Tibial nerve (tissue), 4 donors: ENCODE measurements at regions not wholly inside any gene's neighbourhood (a gene's known extent, or its start where the extent isn't known, plus 50 kb on each side); places are given as distances from the start of the nearest gene placed in this dataset.

Source experiments
- DNase-seq, 2 donors: peaks; one replicate each; pipeline ENCODE4 v3.0.0-alpha.2; 2019; ENCODE audit warnings: low spot score in 2 of 2
- H3K27ac ChIP-seq, 4 donors: fragments of 200-600 bp; sonication (generic) in 3 of 4; one replicate each; pipeline ENCODE4 v1.5.1; 2017 to 2019; ENCODE audit warnings: mild to moderate bottlenecking in 1 of 4
- H3K27me3 ChIP-seq, 2 donors: fragments of 200-600 bp; sonication (generic) in 1 of 2; one replicate each; pipeline versions ENCODE4 v1.5.1 to v1.6.0; 2017 to 2019
- H3K36me3 ChIP-seq, 3 donors: fragments of 200-600 bp; sonication (generic); one replicate each; pipeline ENCODE4 v1.5.1; 2018 to 2019
- H3K4me1 ChIP-seq, 4 donors: fragments of 200-600 bp; sonication (generic) in 3 of 4; one replicate each; pipeline ENCODE4 v1.5.1; 2017 to 2019
- H3K4me3 ChIP-seq, 4 donors: fragments of 200-600 bp; sonication (generic) in 3 of 4; one replicate each; pipeline ENCODE4 v1.5.1; 2017 to 2019; ENCODE audit warnings: mild to moderate bottlenecking in 1 of 4, moderate library complexity in 1 of 4
- H3K9me3 ChIP-seq, 4 donors: fragments of 200-600 bp; sonication (generic) in 3 of 4; one replicate each; pipeline ENCODE4 v1.5.1; 2017 to 2019
- CTCF ChIP-seq, 5 experiments: fragments of 200-600 bp in 3 of 5; fragments of 450-650 bp in 2 of 5; sonication (generic) in 3 of 5; IDR thresholded peaks; one replicate each; pipeline ENCODE4 v1.5.1; 2016 to 2019; ENCODE audit warnings: antibody characterized with exemption in 5 of 5, mild to moderate bottlenecking in 3 of 5, moderate library complexity in 2 of 5
- EP300 ChIP-seq, 2 donors: sonication (generic); formaldehyde crosslinking; IDR thresholded peaks; one replicate each; pipeline ENCODE4 v1.6.1; 2017; ENCODE audit warnings: antibody characterized with exemption in 2 of 2, mild to moderate bottlenecking in 1 of 2
- POLR2A ChIP-seq, 2 donors: fragments of 450-650 bp; IDR thresholded peaks; one replicate each; pipeline ENCODE4 v1.6.1; 2017; ENCODE audit warnings: antibody characterized with exemption in 2 of 2, mild to moderate bottlenecking in 2 of 2, moderate library complexity in 2 of 2
- WGBS, 2 donors: methylation state at CpG; one replicate each; pipeline ENCODE4 v1.1.5; 2018; 5-methylcytosine and 5-hydroxymethylcytosine counted together

DNA sequence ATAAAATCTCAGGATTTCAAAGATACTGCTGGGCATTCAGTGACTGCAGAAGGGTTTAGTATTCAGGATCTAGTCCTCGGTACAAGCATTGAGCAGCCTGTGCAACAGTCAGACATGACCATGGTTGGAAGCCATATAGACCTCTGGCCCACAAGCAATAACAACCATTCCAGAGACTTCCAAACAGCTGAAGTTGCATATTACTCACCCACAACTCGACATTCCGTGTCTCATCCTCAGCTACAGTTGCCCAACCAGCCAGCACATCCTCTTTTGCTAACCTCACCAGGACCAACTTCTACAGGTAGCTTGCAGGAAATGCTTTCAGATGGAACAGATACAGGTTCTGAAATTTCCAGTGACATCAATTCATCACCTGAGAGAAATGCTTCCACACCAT is 156.8 kb downstream of the C11orf91 start:
- TF ChIP-seq EP300 (IDR thresholded peaks at IDR 0.05) (no peak), POLR2A (IDR thresholded peaks at IDR 0.05) (no peak), CTCF (IDR thresholded peaks at IDR 0.05) (no peak)
- no peaks in the 10 kb centered on the region for H3K36me3 ChIP-seq
- DNase-seq, result no peak
- H3K27me3 ChIP-seq, result no peaks in the 10 kb centered on the region
- no peaks in the 10 kb centered on the region for H3K4me1 ChIP-seq
- no peak overlapping the region for H3K27ac ChIP-seq
- 88 to 89% methylated on average over 3 of the region's 3 CpGs for WGBS, 2 donors
- no peak overlapping the region for H3K4me3 ChIP-seq
- H3K9me3 ChIP-seq, result no peaks in the 10 kb centered on the region

GRCh38 chr11:33542921-33543320 is 157.7 kb downstream of the C11orf91 start:
- no peaks in the 10 kb centered on the region for H3K4me1 ChIP-seq
- H3K27me3 ChIP-seq, result no peaks in the 10 kb centered on the region
- H3K4me3 ChIP-seq, result no peak overlapping the region
- DNase-seq, result peak; percentile 21 to 33
- no peaks in the 10 kb centered on the region for H3K36me3 ChIP-seq
- WGBS, 2 donors, result 64 to 71% methylated on average over 7 of the region's 7 CpGs
- H3K9me3 ChIP-seq, result no peaks in the 10 kb centered on the region
- TF ChIP-seq CTCF (IDR thresholded peaks at IDR 0.05) (peak; percentile 27 to 49 (median 45)), EP300 (IDR thresholded peaks at IDR 0.05) (no peak), POLR2A (IDR thresholded peaks at IDR 0.05) (no peak)
- no peak overlapping the region for H3K27ac ChIP-seq

DNA sequence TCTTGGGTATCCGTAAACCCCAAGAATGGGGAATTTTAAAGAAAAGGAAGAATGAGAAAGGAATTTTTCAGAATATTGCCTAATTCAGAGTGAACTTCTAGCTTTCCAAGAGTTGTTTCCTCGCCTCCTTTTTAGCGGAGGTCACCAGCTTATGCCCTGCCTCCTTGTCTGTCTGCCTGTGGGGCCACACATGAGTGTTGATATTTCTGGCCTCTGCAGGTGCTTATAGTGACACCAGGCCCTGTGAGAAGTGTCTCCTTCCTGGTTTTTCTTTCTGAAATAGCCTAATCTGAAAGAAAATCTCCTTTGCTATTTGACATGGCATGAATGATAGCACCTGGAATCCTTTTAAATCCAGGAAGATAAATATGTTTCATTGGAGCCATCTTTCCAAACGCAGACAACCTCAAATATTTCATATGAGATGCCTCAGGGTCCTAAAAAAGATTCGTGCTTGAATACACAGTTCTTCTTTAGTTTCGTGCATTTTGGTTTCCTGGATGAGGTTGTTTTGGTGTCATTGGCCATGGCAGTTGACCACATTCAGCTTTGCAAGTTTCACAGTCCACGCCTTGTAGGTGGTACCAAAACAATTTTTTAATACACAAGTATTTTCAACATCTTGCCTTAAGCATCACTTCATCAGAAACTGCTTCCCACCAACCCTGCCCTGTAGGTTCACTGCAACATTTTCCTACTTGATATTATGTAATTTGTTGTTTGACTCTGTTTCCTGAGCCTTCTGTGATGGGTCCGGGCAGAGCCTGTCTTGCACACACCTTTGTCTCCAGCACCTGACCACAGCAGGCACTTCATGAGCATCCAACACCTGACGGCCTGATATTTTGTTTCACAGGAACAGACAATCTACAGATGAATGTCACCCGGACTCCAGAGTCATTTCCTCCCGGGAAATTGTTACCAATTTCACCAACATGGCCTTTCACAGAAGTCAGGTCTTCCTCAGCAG is 159.4 kb downstream of the C11orf91 start:
- no peaks in the 10 kb centered on the region for H3K4me1 ChIP-seq
- DNase-seq, result no peak
- no peaks in the 10 kb centered on the region for H3K9me3 ChIP-seq
- H3K27ac ChIP-seq, result no peak overlapping the region
- H3K27me3 ChIP-seq, result no peaks in the 10 kb centered on the region
- 90 to 91% methylated on average over 11 of the region's 11 CpGs for WGBS, 2 donors
- H3K36me3 ChIP-seq, result no peaks in the 10 kb centered on the region
- H3K4me3 ChIP-seq, result no peak overlapping the region
- TF ChIP-seq CTCF (IDR thresholded peaks at IDR 0.05) (no peak), POLR2A (IDR thresholded peaks at IDR 0.05) (no peak), EP300 (IDR thresholded peaks at IDR 0.05) (no peak)

- H3K36me3 ChIP-seq, result no peaks in the 10 kb centered on the region
- H3K4me1 ChIP-seq, result no peaks in the 10 kb centered on the region
- no peak overlapping the region for H3K27ac ChIP-seq
- no peak for TF ChIP-seq POLR2A (IDR thresholded peaks at IDR 0.05)
- TF ChIP-seq CTCF (IDR thresholded peaks at IDR 0.05), result no peak
- TF ChIP-seq EP300 (IDR thresholded peaks at IDR 0.05), result no peak
- DNase-seq, result no peak
- H3K27me3 ChIP-seq, result no peaks in the 10 kb centered on the region
- no peak overlapping the region for H3K4me3 ChIP-seq
- H3K9me3 ChIP-seq, result no peaks in the 10 kb centered on the region
Observed at GRCh38 chr11:33540427-33540826, 160.2 kb downstream of the C11orf91 start.

- Histone ChIP-seq H3K4me3 (no peak overlapping the region), H3K27ac (no peak overlapping the region), H3K27me3 (no peaks in the 10 kb centered on the region), H3K9me3 (peaks cover 0 to 4% (median 0%) of the 10 kb centered on the region in 4 donors), H3K36me3 (no peaks in the 10 kb centered on the region), H3K4me1 (no peaks in the 10 kb centered on the region)
- DNase-seq, result no peak
- WGBS, 2 donors, result 36 to 47% methylated on average over 3 of the region's 3 CpGs
- TF ChIP-seq EP300 (IDR thresholded peaks at IDR 0.05) (no peak), CTCF (IDR thresholded peaks at IDR 0.05) (no peak), POLR2A (IDR thresholded peaks at IDR 0.05) (no peak)
Observed at GRCh38 chr11:33539751-33540150, 160.9 kb downstream of the C11orf91 start.
